ENCODE measurements at regions not wholly inside any gene's neighbourhood (a gene's known extent, or its start where the extent isn't known, plus 50 kb on each side); places are given as distances from the start of the nearest gene placed in this dataset.

DNA sequence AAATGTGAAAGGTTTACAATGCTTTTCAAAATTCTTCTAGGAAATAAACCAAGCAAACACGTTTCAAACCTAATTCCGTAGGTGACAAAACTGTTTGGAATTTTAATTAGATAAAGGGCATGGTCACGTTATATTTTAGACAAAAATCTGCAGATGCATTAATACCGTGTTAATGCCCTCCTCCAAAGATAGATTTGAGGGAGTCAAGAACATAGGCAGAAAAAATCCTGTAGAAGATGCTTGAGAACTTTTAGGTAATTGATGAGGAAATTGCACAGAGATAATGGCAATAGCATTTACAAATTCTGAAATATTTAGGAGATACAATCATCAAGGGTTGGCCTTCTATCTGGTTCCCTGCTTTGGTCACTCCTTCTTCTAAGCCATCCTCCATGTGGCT is 212.6 kb downstream of the TMTC3 start:
- Histone ChIP-seq H3K9me3 (replicated peaks; ENCODE audit: control insufficient read depth, insufficient read depth, low read length) (no peaks in the 10 kb centered on the region; the same call in 2 of the 3 replicates), H3K79me2 (ENCODE audit: control insufficient read depth, insufficient read depth, low read length) (no peaks in the 10 kb centered on the region), H4K20me1 (ENCODE audit: control insufficient read depth, insufficient read depth) (no peaks in the 10 kb centered on the region), H2AFZ (ENCODE audit: control insufficient read depth, low read depth, low read length) (no peak overlapping the region), H3K4me1 (ENCODE audit: control insufficient read depth, insufficient read depth, low read length) (no peaks in the 10 kb centered on the region), H3K36me3 (ENCODE audit: control insufficient read depth in 2 of 2, insufficient read depth in 2 of 2, low read length in 1 of 2) (no peaks in the 10 kb centered on the region), H3K27ac (ENCODE audit: control insufficient read depth, insufficient read depth) (no peak overlapping the region), H3K9ac (ENCODE audit: control insufficient read depth, insufficient read depth, low read length) (no peak overlapping the region), H3K27me3 (replicated peaks in 1 of 2; ENCODE audit: control insufficient read depth in 2 of 2, insufficient read depth in 2 of 2, low read length in 1 of 2) (no peaks in the 10 kb centered on the region), H3K4me3 (no peak overlapping the region), H3K4me2 (ENCODE audit: control insufficient read depth, insufficient read depth) (no peak overlapping the region)
- intact Hi-C loops (cut with micrococcal nuclease; ENCODE audit: unreplicated experiment) = no loop called here
- FAIRE-seq = no peak
- TF ChIP-seq MYB (IDR thresholded peaks at IDR 0.05; ENCODE audit: borderline replicate concordance, low read depth, low read length) (no peak), TBL1XR1 (IDR thresholded peaks at IDR 0.05; ENCODE audit: low read depth, low read length) (no peak)
- TF ChIP-seq, protein P1, sequence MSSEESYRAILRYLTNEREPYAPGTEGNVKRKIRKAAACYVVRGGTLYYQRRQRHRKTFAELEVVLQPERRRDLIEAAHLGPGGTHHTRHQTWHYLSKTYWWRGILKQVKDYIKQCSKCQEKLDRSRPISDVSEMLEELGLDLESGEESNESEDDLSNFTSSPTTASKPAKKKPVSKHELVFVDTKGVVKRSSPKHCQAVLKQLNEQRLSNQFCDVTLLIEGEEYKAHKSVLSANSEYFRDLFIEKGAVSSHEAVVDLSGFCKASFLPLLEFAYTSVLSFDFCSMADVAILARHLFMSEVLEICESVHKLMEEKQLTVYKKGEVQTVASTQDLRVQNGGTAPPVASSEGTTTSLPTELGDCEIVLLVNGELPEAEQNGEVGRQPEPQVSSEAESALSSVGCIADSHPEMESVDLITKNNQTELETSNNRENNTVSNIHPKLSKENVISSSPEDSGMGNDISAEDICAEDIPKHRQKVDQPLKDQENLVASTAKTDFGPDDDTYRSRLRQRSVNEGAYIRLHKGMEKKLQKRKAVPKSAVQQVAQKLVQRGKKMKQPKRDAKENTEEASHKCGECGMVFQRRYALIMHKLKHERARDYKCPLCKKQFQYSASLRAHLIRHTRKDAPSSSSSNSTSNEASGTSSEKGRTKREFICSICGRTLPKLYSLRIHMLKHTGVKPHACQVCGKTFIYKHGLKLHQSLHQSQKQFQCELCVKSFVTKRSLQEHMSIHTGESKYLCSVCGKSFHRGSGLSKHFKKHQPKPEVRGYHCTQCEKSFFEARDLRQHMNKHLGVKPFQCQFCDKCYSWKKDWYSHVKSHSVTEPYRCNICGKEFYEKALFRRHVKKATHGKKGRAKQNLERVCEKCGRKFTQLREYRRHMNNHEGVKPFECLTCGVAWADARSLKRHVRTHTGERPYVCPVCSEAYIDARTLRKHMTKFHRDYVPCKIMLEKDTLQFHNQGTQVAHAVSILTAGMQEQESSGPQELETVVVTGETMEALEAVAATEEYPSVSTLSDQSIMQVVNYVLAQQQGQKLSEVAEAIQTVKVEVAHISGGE (CRISPR knock-in tag; IDR thresholded peaks at IDR 0.05) = no peak
- ChIA-PET POLR2A (no interaction called here), CTCF (no interaction called here), RAD21 (ENCODE audit: unreplicated experiment) (no interaction called here), SMC1A (ENCODE audit: uncharacterized antibody, unreplicated experiment) (interaction anchor here (0.6 to 1.2 kb wide), 2 partner anchors 14 to 35 kb away, joined by 3 to 4 read pairs; no protein-coding TSS in a partner anchor)
- DNase-seq (ENCODE audit: low read depth, low spot score) = no peak
- 7% methylated on average over 4 of the region's 4 CpGs for WGBS (ENCODE audit: insufficient coverage, insufficient replicate concordance, low lambda C conversion rate, missing lambda C conversion rate)
- in situ Hi-C loops (cut with MboI) = no loop called here
- no peak for ATAC-seq
- no TSS peak for BruUV-seq (replicated peaks)

DNA sequence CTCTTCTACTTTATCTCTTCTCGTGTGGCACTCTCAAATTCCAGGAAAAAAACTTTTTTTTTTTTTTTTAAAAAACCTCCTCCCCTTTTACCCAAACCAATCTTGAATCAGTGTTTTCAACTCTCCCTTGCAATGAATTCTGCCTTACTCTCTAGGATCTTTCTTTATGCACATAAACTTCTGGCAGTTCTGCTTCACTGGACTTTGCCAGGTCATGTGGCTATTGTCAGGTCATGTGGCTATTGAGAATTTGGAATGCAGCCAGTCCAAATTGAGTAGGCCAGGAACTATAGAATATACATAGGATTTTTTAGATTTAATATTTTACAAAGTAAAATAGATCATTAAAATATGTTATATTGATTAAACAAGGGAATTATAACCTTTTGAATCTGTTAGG is 218.2 kb downstream of the TMTC3 start:
- no peak for DNase-seq (ENCODE audit: low read depth, low spot score)
- intact Hi-C loops (cut with micrococcal nuclease; ENCODE audit: unreplicated experiment) = no loop called here
- ChIA-PET CTCF (no interaction called here), SMC1A (ENCODE audit: uncharacterized antibody, unreplicated experiment) (interaction anchor here (0.7 to 3.1 kb wide), 3 partner anchors 9 to 29 kb away, joined by 4 to 9 read pairs (median 5); no protein-coding TSS in a partner anchor), POLR2A (no interaction called here), RAD21 (ENCODE audit: unreplicated experiment) (no interaction called here)
- WGBS (ENCODE audit: insufficient coverage, insufficient replicate concordance, low lambda C conversion rate, missing lambda C conversion rate) = 0% methylated on average over 1 of the region's 1 CpG
- no peak for FAIRE-seq
- H3K4me3 ChIP-seq = no peak overlapping the region
- H3K4me2 ChIP-seq (ENCODE audit: control insufficient read depth, insufficient read depth) = no peak overlapping the region
- ATAC-seq = no peak
- no peak overlapping the region for H3K27ac ChIP-seq (ENCODE audit: control insufficient read depth, insufficient read depth)
- no peaks in the 10 kb centered on the region for H3K36me3 ChIP-seq (ENCODE audit: control insufficient read depth in 2 of 2, insufficient read depth in 2 of 2, low read length in 1 of 2)
- no peaks in the 10 kb centered on the region for H4K20me1 ChIP-seq (ENCODE audit: control insufficient read depth, insufficient read depth)
- H3K27me3 ChIP-seq (replicated peaks in 1 of 2; ENCODE audit: control insufficient read depth in 2 of 2, insufficient read depth in 2 of 2, low read length in 1 of 2) = no peaks in the 10 kb centered on the region
- H3K79me2 ChIP-seq (ENCODE audit: control insufficient read depth, insufficient read depth, low read length) = no peaks in the 10 kb centered on the region
- no peak overlapping the region for H2AFZ ChIP-seq (ENCODE audit: control insufficient read depth, low read depth, low read length)
- H3K4me1 ChIP-seq (ENCODE audit: control insufficient read depth, insufficient read depth, low read length) = no peaks in the 10 kb centered on the region
- in situ Hi-C loops (cut with MboI) = no loop called here
- H3K9ac ChIP-seq (ENCODE audit: control insufficient read depth, insufficient read depth, low read length) = no peak overlapping the region
- H3K9me3 ChIP-seq (replicated peaks; ENCODE audit: control insufficient read depth, insufficient read depth, low read length) = no peaks in the 10 kb centered on the region; the same call in 2 of the 3 replicates
- BruUV-seq (replicated peaks) = no TSS peak
- TF ChIP-seq CTCF (IDR thresholded peaks at IDR 0.05 in 2 of 3, conservative IDR thresholded peaks at IDR 0.05 in 1 of 3; ENCODE audit: control insufficient read depth in 2 of 3, extremely low read depth in 1 of 3, insufficient read depth in 1 of 3, low read depth in 3 of 3, low read length in 3 of 3) (no peak), TBL1XR1 (IDR thresholded peaks at IDR 0.05; ENCODE audit: low read depth, low read length) (no peak), NFIC (IDR thresholded peaks at IDR 0.05; ENCODE audit: low read depth, low read length) (no peak), RAD51 (IDR thresholded peaks at IDR 0.05) (no peak), TCF12 (IDR thresholded peaks at IDR 0.05; ENCODE audit: low read depth, low read length) (no peak), MYB (IDR thresholded peaks at IDR 0.05; ENCODE audit: borderline replicate concordance, low read depth, low read length) (no peak), FOXM1 (IDR thresholded peaks at IDR 0.05; ENCODE audit: low read depth, low read length) (no peak)
- TF ChIP-seq, protein P2, sequence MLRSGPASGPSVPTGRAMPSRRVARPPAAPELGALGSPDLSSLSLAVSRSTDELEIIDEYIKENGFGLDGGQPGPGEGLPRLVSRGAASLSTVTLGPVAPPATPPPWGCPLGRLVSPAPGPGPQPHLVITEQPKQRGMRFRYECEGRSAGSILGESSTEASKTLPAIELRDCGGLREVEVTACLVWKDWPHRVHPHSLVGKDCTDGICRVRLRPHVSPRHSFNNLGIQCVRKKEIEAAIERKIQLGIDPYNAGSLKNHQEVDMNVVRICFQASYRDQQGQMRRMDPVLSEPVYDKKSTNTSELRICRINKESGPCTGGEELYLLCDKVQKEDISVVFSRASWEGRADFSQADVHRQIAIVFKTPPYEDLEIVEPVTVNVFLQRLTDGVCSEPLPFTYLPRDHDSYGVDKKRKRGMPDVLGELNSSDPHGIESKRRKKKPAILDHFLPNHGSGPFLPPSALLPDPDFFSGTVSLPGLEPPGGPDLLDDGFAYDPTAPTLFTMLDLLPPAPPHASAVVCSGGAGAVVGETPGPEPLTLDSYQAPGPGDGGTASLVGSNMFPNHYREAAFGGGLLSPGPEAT (IDR thresholded peaks at IDR 0.05; ENCODE audit: low read depth) = no peak
